PFSK-1 (cell line): ENCODE measurements at regions not wholly inside any gene's neighbourhood (a gene's known extent, or its start where the extent isn't known, plus 50 kb on each side); places are given as distances from the start of the nearest gene placed in this dataset.

Source experiments
- FOXP2 ChIP-seq: optimal IDR thresholded peaks from 2 replicates; pipeline ENCODE3; 2011; ENCODE audit warnings: borderline replicate concordance, control low read depth, inconsistent platforms; ENCODE audit not compliant: insufficient read depth; ENCODE audit errors: extremely low read length, extremely low read depth
- POLR2AphosphoS5 ChIP-seq: IDR thresholded peaks from 2 replicates; pipeline ENCODE4 v1.6.1; 2012; ENCODE audit warnings: low read depth, mild to moderate bottlenecking, control low read depth, low read length, moderate library complexity
- SIN3A ChIP-seq: IDR thresholded peaks from 2 replicates; pipeline ENCODE4 v1.6.1; 2012; ENCODE audit warnings: mild to moderate bottlenecking, low read length, moderate library complexity, borderline replicate concordance; ENCODE audit not compliant: insufficient read depth
- TAF1 ChIP-seq: IDR thresholded peaks from 2 replicates; pipeline ENCODE4 v1.6.1; 2012; ENCODE audit warnings: low read length, control low read depth, borderline replicate concordance; ENCODE audit not compliant: insufficient read depth
- TF ChIP-seq, protein P1 (sequence below), 2 experiments: IDR thresholded peaks; 2 replicates each; pipeline versions ENCODE4 v1.6.1 to v1.8.0; 2011 to 2012; ENCODE audit warnings: low read depth in 2 of 2, low read length in 2 of 2, control low read depth in 1 of 2, inconsistent platforms in 1 of 2, mild to moderate bottlenecking in 1 of 2, moderate library complexity in 1 of 2; ENCODE audit not compliant: insufficient read depth in 1 of 2

DNA sequence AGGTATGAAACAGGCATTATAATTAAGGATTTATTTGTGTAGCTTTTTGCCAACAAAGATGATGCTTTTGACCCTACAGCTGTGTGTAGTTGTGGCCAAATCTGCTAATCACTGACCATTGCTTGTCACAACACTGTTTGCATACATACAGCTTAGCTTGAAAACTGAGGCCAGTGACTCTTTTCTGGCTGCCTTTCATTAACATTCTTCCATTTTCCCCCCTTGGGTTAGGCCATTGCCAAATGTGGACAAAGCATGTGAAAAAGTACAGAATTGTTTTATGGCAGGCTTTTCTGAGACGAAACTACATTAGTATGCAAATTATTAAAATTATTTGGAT, 263.3 kb downstream of the SLC16A7 start:
- TF ChIP-seq POLR2AphosphoS5 (no peak), FOXP2 (no peak), TAF1 (no peak), SIN3A (no peak)
- TF ChIP-seq, protein P1, sequence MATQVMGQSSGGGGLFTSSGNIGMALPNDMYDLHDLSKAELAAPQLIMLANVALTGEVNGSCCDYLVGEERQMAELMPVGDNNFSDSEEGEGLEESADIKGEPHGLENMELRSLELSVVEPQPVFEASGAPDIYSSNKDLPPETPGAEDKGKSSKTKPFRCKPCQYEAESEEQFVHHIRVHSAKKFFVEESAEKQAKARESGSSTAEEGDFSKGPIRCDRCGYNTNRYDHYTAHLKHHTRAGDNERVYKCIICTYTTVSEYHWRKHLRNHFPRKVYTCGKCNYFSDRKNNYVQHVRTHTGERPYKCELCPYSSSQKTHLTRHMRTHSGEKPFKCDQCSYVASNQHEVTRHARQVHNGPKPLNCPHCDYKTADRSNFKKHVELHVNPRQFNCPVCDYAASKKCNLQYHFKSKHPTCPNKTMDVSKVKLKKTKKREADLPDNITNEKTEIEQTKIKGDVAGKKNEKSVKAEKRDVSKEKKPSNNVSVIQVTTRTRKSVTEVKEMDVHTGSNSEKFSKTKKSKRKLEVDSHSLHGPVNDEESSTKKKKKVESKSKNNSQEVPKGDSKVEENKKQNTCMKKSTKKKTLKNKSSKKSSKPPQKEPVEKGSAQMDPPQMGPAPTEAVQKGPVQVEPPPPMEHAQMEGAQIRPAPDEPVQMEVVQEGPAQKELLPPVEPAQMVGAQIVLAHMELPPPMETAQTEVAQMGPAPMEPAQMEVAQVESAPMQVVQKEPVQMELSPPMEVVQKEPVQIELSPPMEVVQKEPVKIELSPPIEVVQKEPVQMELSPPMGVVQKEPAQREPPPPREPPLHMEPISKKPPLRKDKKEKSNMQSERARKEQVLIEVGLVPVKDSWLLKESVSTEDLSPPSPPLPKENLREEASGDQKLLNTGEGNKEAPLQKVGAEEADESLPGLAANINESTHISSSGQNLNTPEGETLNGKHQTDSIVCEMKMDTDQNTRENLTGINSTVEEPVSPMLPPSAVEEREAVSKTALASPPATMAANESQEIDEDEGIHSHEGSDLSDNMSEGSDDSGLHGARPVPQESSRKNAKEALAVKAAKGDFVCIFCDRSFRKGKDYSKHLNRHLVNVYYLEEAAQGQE (IDR thresholded peaks at IDR 0.05; ENCODE audit: insufficient read depth in 1 of 2, low read depth in 2 of 2, low read length in 2 of 2) = no peak
